Stimulated activated CD8-positive, alpha-beta memory T cell treated with anti-CD3 and anti-CD28 coated beads, Interleukin-15, amount 100 ng/mL, for 1 hour (primary cell): ENCODE measurements at regions not wholly inside any gene's neighbourhood (a gene's known extent, or its start where the extent isn't known, plus 50 kb on each side); places are given as distances from the start of the nearest gene placed in this dataset.
"Not testable (repeated sequence)": the region's sequence is repeated elsewhere in the genome, so short reads cannot be mapped to it uniquely, and the experiment has no call there.

ENCODE experiments used
- DNase-seq: peaks from one replicate; pipeline ENCODE4 v3.0.0-alpha.2; 2020; ENCODE audit warnings: low read depth

GRCh38 chr15:89028036-89028435, 60.2 kb upstream of the ABHD2 start:
- DNase-seq: no peak

DNA sequence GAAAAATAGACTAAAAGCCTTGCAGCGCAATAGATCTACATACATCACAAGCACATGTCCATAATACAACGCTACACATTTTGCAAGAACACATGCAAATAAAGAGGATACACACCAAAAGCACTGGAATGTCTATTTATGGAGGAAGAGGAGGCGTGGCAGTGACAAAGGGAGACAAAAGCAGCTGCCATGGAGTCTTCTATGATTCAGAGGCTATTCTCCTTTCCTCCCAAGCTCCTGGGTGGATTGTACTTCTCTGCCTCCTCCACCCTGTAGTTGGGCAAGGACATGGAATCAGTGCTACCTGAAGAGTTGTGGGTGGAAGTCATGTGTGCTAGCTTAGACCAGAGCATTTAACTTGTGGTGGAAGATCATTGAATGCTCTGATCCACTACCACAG, 57.9 kb upstream of the ABHD2 start:
- no peak for DNase-seq

GRCh38 chr15:89031637-89032285, 56.5 kb upstream of the ABHD2 start:
- not testable (repeated sequence) for DNase-seq

GRCh38 chr15:89034305-89034704, 54.0 kb upstream of the ABHD2 start:
- DNase-seq: no peak

GRCh38 chr15:89035150-89035549, 53.1 kb upstream of the ABHD2 start:
- no peak for DNase-seq

- no peak for DNase-seq
These were observed 52.6 kb upstream of the ABHD2 start for GRCh38 chr15:89035658-89036057.

DNA sequence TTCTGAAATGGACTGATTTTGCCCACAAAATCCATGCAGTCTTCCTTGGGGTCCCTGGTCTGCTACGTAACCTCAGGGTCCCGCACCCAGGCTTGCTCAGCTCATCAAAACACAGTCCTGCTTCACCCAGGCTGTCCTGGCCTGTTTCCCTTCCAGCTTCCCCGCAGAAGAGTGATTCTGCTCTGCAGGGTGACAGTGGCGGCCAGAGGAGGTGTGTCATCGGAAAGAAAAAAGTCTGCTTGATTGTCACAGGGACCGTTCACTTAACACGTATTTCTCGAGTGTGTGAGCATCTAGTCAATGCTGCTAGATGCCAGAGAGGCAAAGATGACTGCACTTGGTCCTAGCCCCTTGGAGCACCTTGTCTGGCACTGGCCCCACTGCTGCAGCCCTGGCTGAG, 50.1 kb upstream of the ABHD2 start:
- DNase-seq: no peak
